22Rv1 (cell line): ENCODE measurements at regions not wholly inside any gene's neighbourhood (a gene's known extent, or its start where the extent isn't known, plus 50 kb on each side); places are given as distances from the start of the nearest gene placed in this dataset.

Experiments
- ZFX ChIP-seq: fragments of 450-650 bp; IDR thresholded peaks from 2 replicates; pipeline ENCODE4 v1.6.1; 2017; ENCODE audit warnings: antibody characterized with exemption, borderline replicate concordance
- TF ChIP-seq, protein P1 (sequence below): fragments of 450-650 bp; IDR thresholded peaks from 2 replicates; pipeline ENCODE4 v1.5.1; 2017; ENCODE audit warnings: mild to moderate bottlenecking

DNA sequence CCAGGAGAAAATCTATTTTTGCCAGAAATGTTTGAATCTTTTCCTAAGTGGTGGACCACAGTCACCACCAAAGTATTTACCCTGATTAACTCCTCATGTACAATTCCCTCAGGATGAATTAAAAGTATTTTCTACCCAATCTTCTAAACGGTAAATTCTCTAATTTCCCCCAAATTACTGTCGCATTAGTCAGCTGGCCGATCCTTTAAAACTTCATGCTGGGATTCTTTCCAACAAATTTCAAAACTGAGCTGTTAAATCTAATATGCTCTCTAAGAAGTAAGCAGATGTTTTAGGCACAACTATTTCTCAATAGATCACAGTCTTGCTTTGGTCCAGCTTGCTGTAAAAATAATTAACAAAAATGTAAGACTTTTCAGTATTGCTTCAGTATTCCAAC is 447.2 kb downstream of the FRK start:
- TF ChIP-seq, protein P1, sequence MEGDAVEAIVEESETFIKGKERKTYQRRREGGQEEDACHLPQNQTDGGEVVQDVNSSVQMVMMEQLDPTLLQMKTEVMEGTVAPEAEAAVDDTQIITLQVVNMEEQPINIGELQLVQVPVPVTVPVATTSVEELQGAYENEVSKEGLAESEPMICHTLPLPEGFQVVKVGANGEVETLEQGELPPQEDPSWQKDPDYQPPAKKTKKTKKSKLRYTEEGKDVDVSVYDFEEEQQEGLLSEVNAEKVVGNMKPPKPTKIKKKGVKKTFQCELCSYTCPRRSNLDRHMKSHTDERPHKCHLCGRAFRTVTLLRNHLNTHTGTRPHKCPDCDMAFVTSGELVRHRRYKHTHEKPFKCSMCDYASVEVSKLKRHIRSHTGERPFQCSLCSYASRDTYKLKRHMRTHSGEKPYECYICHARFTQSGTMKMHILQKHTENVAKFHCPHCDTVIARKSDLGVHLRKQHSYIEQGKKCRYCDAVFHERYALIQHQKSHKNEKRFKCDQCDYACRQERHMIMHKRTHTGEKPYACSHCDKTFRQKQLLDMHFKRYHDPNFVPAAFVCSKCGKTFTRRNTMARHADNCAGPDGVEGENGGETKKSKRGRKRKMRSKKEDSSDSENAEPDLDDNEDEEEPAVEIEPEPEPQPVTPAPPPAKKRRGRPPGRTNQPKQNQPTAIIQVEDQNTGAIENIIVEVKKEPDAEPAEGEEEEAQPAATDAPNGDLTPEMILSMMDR: no peak
- no peak for TF ChIP-seq ZFX
